UCSD-AML1 (cell line): ENCODE measurements at regions not wholly inside any gene's neighbourhood (a gene's known extent, or its start where the extent isn't known, plus 50 kb on each side); places are given as distances from the start of the nearest gene placed in this dataset.

ENCODE experiments used
- DNase-seq: peaks from one replicate; lab custom pipeline; 2025; ENCODE audit not compliant: unreplicated experiment; lab: John Stamatoyannopoulos, UW

DNA sequence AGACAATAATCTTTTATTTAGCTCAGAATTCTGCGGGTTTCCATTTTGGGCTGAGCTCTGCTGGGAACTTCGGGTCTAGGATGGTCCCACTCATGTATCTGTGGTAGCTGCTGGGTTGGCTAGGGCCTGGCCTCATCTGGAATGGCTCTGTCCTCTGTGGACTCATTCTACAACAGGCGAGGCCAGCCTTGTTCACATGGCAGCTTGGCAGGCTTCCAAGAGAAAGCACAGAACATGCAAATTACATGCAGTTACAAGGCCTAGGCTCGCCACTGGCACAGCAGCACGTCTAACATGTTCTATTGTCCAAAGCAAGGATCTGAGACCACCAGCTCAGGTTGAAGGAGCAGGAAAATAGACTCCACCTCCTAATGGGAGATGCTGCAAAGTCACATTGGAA is 431.4 kb downstream of the PDCD6IP start:
- no peak for DNase-seq

DNA sequence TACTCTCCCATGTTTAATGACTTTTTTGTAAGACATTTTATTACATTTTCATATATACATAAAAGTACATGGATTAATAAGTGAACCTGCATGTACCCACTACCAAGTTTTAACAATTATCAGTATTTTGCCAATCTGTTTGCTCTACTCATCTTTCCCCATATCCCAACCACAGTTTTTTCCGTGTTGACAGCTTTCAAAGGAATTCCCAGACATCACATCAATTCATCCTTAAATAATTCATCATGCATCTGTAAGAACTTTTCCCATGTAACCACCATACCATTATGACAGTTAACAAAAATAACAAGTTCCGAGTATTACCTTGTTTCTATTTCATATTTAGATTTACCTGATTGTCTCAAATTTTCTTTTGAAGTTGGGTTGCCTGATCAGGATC is 436.7 kb downstream of the PDCD6IP start:
- DNase-seq = no peak

DNA sequence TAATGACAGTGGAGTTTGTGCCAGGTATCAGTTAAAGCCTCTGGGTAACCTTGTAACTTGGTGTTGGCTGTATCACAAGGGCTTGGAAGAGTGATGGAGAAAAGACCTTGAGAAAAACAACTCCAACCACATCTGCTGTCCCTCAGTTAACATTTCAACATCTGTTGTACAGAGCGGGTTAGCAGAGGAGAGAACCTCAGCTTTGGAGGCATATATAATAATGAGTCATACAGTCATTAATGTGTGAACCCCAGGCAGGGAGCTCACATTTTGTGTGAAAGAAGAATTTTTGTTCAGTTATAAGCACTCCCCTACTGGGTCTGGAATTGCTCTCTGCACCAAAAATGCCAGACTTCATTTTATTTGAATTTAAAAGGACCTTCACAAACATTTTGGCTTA is 439.5 kb downstream of the PDCD6IP start:
- DNase-seq = no peak

DNA sequence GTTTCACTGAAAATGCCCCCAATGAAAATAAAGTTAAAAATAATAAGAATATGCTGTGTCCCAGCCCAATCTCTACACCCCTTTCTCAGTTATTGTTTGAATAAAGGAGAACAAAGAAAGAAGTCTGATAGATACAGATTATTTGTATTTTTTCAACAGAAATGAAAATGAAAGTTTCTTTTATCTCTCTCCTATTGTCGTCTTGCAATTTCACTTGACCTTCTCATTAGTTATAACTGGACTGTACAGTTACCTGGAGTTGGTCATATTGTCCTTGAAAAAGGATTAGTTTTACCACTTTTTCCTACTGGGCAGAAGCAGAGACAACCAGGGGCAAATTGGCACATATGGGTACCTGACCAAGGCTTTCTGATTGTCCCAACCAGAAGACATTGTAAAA is 440.0 kb downstream of the PDCD6IP start:
- no peak for DNase-seq

DNA sequence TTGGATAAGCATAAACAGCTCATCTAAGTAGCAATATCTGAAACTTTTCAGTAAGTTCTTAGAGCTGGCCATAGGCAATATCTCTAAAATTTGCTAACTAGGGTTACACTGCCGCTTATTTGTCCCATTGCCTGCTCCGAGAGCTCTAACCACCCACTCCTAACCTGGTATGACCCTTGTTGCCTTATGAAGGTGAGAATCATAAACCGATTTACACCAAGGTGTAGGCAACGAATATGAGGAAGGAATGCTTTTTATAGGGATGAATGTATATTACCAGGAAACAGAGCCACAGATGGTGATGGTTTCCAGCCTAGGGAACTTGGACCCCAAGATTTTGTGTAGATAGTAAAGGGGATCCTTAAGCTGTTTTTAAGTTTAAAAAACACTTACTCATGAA is 440.9 kb downstream of the PDCD6IP start:
- DNase-seq = no peak

DNA sequence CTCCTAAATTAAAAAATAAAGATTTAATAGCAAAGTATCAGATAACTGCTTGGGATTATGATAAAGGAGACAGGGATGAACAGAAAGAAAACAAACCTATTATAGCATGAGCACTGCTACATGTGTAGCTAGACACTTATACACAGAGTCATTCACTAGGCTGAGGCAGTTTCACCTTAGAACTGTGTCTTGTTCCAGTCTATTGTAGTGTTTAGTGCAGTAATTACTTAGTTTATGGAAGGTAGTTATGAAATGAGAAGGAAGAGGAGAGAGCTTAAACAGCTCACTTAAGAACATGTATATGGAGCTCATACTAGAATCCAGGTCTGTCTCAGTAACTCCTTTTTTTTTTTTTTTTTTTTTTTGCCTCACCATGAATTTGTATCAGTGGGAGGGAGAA is 441.4 kb downstream of the PDCD6IP start:
- no peak for DNase-seq

DNA sequence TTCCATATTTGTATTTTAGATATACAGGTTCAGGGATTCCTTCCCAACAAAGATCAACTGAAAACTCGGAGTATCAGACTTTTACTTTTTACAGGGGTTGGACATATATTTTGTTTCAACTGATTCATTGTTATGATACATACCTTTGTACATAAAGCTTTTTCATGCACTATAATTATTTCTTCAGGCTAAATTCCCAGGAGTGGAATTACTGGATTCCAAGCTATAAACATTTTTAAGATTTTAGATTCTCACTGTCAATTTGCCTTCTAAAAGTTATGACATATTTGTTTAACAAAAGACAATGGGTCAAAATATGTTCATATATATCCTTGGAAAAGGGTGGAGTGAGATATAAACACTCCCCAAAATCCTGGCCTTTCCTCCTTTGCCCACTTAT is 449.0 kb downstream of the PDCD6IP start:
- DNase-seq = no peak

DNA sequence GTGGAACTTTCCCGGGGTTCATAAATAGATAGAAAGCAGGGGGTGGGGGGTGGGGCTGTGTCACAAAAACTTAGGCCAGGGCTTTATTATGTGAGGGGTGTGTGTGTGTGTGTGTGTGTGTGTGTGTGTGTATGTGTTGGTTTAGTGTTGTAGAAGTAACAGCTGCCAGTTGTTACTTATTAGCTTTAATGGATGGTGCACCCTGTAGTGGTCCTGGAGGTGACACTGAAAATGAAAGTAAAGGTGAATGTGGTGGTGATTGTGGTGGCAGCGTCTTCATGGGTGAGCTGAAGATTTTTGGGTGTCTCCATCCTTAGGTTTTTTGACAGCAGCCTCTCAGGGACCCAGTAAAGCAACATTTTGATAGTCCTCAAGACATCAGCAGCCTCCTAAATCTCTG is 449.9 kb downstream of the PDCD6IP start:
- DNase-seq = no peak

DNA sequence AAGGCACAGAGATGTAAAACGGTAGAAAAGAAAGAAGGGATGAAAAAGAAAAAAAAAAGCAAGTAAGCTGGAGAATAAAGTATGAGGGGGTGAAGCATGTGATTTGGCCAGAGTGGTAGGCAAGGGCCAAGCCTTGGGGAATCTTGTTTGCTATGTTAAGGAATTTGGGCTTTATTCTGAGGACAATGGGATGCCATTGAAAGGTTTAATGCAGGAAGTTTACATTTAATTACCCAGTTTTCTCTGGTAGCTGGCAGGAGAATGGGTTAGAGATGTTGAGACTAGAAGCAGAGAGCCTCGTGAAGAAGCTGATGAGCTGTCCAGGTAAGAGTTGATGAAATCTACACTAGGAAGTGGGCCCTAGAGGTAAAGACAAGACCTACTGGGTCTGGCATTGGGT is 455.9 kb downstream of the PDCD6IP start:
- DNase-seq = no peak

DNA sequence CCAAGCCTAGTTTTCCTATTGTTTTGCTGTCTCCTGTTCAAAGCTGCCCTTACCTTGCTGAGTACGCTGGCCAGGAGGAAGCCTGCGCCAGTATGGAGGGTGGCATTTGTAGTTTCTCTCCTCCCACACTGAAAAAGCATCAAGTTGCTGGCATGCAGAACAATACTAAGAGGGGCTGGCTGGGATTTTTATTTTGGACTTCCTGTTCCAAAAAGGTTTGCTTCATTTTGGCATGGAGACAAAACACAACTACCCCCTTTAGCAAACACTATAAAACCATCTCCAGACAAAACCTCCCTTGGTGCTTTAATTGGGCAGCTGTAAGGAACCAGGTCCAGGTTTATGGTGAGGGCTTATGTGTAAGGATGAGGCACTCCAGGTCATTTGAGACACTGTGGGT is 457.6 kb downstream of the PDCD6IP start:
- DNase-seq = no peak

DNA sequence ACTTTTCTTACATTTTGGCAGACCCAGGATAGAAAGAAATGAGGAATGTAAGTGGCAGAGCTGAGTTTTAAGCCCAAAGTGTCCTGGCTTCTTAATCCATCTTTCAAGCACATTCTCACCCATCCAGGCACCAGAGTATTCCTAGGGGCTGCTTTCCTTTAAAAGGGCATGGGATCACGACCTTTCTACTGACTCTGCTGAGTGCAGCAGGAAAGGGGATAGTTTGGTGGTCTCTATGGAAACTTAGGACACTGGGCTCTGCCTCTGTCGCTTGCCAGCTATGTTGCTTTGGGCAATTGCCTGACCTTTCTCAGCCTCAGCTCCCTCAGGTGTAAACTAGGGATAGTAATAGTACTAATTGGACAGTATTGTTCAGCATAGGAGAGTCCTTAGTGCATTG is 458.4 kb downstream of the PDCD6IP start:
- DNase-seq = no peak

DNA sequence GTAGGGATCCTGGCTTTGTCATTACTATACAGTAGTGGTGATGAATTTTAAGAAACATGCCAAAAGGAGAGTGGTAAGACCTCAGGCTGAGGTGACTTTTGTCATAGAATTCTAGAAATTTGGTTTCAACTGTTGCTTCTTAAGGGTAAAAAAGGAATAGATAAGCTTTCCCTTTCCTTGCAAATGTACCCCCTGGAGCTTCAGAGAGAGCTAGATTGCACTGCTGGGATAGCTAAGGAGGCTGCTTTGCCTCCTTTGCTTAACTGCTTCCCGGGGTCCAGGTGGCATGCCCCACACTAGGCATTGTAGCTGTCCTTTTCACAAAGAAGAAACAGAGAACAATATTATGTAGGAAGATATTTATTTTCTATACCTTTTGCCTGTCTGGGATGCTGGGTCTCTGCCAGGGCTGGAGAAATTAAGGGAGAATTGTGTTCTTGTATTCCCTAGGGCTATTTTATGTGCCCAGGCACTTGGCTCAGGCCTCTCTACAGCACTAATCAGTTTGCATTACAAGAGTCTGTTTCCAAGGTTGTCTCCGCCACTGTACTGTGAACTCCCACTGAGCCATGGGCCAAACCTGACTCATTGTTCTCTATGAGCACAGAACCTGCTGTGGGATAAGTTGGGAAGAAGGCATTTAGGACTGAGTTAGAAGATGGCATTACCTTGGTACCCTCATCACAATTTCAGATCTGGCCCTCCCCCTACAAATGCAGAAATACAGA is 460.0 kb downstream of the PDCD6IP start:
- no peak for DNase-seq

DNA sequence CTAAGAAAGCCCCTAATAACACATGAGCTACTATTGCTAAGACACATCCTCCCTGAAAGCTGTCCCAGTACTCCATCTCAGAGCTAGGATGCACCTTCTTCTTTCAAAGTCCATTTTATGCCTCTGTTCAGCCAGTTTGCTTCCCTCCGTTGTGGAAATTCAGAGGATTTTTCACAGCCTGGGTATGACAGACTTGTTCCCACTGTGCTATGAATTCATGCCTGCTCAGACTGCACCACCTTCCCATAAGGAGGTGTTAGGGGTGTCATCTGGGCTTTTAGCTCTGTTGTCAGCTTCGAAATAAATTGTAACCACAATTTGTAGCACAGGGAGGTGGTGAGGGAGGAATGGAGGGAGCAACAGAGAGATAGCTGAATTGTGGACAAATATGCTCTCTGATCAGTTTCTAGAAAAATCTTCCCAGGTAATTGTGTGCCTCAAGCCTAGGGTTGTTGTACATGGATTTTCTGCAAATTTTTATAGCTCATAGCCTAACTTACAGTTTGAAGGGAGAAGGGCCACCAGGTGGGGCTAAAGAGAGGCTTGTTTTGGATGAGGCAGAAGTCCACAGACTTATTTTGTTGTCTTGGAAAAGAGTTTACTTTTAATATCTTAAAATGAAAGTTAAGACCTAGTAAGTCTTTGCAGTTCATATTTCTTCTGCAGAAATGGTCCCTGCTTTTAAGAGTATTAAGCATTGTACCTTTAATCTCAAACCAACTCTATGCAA is 462.0 kb downstream of the PDCD6IP start:
- peak; percentile 20 for DNase-seq

DNA sequence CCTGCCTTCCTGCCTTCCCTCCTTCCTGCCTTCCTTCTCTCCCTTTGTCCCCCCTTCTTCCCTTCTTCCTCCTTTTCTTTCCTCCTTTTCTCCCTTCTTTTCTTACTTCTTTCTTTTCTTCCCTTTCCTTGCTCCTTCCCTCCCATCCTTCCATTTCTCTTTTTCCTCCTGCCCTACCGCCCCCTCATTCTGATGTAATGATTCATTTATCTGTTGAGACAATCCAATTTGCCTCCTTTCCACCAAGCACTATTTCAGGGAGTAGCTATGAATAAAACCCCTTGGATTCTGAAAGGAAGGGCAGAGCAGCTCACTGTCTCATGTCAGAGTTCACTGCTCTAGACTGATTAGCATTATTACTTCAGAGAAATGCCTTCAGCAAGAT is 462.6 kb downstream of the PDCD6IP start:
- no peak for DNase-seq

DNA sequence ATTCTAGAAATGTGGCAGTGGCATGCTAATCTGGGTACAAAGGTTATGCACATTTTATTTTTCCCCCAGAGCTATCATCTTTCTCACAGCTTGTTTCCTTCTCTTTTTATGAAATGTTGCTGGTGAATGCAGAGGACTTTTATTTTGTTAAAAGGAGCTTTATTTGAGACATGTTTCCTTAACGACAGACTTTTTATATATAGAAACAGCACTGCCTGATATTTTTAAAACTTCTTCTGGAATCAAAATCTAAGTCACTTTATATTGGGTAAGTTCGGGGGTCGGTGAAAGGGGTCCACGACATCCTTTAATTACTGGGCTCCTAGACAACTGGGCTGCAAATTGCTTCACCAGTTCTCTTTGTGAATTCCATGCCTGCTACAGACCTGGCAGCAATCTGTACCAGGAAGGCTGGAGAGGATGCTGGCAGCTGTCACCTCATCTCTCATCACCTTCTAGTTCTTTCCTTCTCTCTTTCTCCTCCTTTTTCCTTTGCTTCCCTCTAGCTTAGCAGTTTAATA is 464.7 kb downstream of the PDCD6IP start:
- no peak for DNase-seq

DNA sequence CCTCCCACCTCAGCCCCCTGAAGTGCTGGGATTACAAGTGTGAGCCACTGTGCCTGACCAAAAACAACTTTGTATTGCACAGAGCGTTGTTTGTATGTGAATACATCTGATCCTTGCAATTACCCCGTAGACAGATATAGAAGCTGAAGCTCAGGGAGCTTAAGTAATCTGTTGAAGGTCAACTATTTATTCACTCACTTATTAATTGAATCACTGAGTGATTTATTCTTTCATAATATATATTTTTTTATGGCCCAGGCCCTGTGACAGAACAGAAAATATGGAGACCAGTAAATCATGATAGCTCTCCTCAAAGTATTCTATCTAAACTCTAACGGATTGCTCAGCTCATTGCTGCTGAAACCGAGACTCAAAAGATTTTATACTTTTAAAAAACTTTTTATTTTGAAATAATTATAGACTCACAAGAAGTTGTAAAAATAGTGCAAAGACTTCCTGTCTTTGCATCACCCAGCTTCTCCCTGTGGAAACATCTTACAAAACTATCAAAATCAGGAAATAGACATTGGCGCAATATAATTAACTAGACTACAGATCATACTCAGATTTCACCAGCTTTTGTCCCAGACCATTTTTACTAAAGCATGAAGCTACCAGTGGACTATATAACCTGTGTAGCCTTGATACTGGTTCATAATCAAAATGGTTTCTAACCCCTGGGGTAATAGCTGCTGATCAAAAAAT is 466.1 kb downstream of the PDCD6IP start:
- no peak for DNase-seq

DNA sequence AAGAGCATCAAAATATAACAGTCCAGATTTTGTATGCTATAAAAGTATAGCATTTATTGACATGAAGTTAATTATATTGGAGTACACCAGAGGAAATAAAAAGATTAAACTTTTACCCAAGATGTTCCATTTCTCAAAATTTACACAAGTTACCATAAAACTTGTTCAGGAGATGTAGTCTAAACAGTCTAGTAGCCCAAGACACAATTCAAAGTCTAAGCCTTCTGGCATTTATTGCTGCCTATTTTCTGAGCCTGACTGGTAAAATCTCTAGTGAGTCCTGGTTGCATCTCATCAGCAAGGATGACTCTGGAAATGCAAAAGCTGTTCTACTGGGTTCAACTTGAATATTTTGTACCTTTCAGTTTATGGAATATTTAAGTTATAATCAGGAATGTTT is 468.7 kb downstream of the PDCD6IP start:
- no peak for DNase-seq

DNA sequence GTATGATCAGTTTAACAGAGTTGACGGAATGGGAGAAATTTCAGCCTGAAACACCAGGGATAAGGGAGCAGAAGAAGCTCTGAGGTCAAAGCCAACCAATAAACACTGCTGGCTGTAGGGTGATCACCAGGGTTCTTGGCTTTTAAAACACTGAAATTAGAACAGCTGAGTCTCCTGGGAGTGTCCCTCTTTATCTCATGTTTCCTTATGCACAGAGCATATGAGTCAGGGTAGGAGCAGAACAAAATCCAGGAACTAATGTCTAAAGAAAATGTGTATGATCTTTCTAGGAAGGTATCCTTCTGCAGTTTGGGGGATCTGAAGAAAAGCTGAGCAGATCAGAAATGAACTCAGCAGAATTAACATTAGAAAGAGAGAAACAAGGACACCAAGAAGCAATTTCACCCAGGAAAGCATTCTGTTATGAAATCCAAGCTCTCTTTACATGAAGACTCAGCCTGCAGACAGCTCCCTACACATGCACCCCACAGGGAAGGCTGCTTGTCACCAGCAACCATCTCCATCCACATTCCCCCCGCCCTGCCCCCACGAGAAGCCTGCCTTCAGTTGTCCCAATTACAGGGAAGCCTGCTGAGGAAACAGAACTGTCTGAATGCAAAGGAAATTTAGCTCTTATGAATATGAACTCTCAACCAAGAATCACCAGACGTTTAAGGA is 469.7 kb downstream of the PDCD6IP start:
- DNase-seq = no peak

DNA sequence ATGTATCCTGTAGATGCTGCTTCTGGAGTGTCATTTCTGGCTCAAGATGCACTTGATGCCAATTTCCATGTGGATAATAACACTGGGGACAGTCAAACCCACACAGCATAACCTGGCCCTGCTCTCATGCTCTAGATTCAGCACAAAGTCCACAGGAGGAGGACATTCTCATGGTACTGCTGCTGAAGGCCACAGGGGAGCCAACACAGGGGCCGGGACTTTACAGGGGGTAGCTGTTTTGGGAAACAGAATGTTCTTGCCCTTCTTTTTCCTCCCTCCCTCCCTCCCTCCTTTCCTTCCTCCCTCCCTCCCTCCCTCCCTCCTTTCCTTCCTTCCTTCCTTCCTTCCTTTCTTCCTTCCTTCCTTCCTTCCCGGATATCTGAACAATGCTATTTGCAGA is 477.4 kb downstream of the PDCD6IP start:
- no peak for DNase-seq

DNA sequence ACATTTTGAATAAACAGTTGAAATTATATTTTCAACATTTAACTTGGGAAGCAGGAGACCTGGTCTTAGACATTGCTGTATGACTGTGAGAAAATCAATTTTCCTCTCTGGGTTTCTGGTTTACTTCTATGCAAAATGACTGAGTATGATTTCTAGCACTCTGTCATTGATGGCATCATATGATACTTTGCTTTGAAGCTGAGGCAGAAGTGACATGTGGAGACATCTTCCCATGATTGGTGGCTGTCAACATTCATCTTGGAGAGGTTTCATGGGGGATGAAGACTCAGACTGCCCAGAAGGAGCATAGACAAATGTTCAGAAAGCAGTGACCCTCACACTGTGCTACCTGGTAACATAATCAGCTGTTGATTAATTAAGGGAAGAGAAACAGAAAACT is 477.9 kb downstream of the PDCD6IP start:
- no peak for DNase-seq

DNA sequence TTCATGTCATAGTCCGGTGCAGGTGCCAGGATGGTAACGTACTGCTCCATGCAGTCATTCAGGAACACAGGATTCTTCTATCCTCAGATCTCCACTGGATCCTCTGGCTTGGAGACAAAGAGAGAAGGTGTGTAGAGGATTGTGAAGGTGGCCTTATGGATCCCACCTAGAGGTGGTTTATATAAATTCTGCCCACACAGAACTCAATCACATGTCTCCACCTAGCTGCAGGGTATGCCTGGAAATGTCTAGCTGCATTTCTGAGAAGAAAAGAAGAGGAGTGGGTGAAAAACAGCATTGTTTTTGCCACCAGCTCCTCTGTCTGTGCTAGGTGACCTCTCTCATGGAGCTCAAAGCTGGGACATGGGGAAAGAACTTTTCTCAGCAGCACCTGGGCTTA is 478.7 kb downstream of the PDCD6IP start:
- DNase-seq = no peak
